ENCODE measurements at regions not wholly inside any gene's neighbourhood (a gene's known extent, or its start where the extent isn't known, plus 50 kb on each side); places are given as distances from the start of the nearest gene placed in this dataset.

- TF ChIP-seq CTCF (IDR thresholded peaks at IDR 0.05): no peak
- no peak for TF ChIP-seq POLR2A (IDR thresholded peaks at IDR 0.05; ENCODE audit: low read depth)
Measured at GRCh38 chr9:100667448-100667847, 89.6 kb downstream of the CAVIN4 start.

All from esophagus muscularis mucosa (tissue), 3 donors.